ENCODE measurements at regions not wholly inside any gene's neighbourhood (a gene's known extent, or its start where the extent isn't known, plus 50 kb on each side); places are given as distances from the start of the nearest gene placed in this dataset.

DNA sequence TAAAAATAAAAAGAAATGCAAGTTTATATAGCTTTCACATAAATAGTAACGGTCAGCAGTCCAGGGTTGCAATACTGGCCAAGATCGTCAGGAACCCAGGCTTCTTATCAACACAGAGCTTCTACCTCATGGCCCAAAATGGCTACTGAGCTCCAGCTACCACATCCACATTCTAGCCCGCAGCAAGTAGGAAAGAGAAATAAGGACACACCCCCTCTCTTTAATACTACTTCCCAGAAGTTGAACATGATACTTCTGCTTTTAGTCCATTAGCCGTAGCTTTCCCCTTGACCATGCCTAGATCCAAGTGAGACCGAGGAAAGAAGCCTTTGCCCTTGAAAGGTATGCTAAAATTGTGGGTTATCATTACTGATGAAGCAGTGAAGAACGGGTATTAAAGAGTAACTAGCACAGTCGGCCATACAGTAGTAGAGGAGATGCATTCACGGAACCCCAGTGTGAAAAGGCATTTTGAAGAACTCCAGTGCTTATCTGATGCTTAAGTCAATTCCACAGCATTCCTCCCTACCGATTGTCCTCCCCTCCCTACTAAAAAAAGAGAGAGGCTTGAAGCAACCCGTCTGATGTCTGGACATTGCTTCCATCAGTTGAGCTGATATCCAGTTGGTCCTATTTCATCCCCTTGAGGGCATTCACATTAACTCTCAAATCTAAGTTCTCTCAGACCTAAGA is 226.9 kb upstream of the RREB1 start:
- DNase-seq (ENCODE audit: low read depth in 4 of 6, low spot score in 6 of 6), result no peak
- Histone ChIP-seq H3K36me3 (ENCODE audit: control insufficient read depth, insufficient read depth, low read length) (no peaks in the 10 kb centered on the region), H3K27me3 (ENCODE audit: control insufficient read depth, insufficient read depth, low read length) (no peaks in the 10 kb centered on the region), H3K27ac (ENCODE audit: low read depth, low read length) (no peak overlapping the region), H3K9me3 (ENCODE audit: control insufficient read depth, insufficient read depth, low read length) (no peaks in the 10 kb centered on the region), H3K4me3 (ENCODE audit: low read depth, low read length) (no peak overlapping the region), H3K4me1 (ENCODE audit: control insufficient read depth, insufficient read depth, low read length) (no peaks in the 10 kb centered on the region)
- WGBS (ENCODE audit: insufficient coverage), result 88% methylated on average over 7 of the region's 10 CpGs

DNA sequence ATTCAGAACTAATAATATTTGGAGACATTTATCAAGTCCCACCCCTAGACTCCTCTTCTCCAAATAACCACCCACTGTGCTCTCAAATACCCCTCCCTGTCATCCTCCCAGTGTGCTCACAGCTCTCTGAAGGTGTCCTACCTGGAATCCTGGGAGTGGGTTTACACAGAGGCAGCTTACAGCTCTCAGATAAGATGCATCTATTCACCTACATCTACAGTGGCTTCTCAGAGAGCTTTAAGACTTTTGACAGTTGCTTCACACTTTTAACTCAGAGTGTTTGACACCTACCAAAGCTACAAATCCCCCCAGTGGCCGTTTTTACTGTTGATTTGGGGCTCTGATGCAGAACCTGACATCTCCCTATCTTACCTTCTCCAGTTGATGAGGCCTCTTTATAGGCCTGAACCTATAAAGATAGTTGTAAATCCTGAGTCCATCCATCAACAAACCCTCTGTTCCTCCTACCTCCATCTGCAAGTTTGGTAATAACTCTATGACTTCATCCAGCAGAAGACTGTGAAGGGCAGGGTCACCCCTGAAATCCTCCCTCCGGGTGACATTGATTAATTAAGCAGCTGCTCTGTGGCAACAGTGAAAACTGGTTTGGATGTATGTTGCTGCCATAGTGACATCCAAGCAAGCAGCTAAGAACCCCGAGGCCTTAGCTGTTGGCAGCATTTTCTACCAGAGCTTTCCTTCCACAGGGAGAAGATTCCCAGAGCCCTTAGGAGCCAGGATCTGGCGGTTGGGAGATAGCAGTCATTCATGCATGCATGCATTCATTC is 226.1 kb upstream of the RREB1 start:
- DNase-seq (ENCODE audit: low read depth in 4 of 6, low spot score in 6 of 6), result no peak
- H3K4me3 ChIP-seq (ENCODE audit: low read depth, low read length), result no peak overlapping the region

DNA sequence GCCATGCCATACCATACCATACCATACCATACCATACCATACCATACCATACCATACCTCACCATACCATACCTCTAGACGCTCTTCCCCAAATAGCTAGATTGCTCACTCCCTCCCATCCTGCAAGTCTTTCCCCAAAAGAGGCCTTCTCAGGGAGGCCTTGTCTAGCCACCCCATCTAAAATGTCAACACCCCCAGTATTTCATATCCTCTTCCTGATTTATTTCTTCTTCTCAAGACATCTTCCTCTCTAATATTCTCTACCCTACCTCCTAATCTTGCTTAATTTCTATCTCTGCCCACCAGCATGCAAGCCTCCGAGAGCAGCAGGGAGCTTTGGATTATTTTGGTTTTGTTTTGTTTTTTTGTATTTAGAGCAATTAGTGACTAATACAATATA is 225.2 kb upstream of the RREB1 start:
- 95% methylated on average over 1 of the region's 2 CpGs for WGBS (ENCODE audit: insufficient coverage)

More for the DNA sequence above, 226.1 kb upstream of the RREB1 start:
- Histone ChIP-seq H3K36me3 (ENCODE audit: control insufficient read depth, insufficient read depth, low read length) (no peaks in the 10 kb centered on the region), H3K27me3 (ENCODE audit: control insufficient read depth, insufficient read depth, low read length) (no peaks in the 10 kb centered on the region), H3K9me3 (ENCODE audit: control insufficient read depth, insufficient read depth, low read length) (no peaks in the 10 kb centered on the region), H3K4me1 (ENCODE audit: control insufficient read depth, insufficient read depth, low read length) (no peaks in the 10 kb centered on the region), H3K27ac (ENCODE audit: low read depth, low read length) (no peak overlapping the region)
- 67% methylated on average over 1 of the region's 4 CpGs for WGBS (ENCODE audit: insufficient coverage)

DNA sequence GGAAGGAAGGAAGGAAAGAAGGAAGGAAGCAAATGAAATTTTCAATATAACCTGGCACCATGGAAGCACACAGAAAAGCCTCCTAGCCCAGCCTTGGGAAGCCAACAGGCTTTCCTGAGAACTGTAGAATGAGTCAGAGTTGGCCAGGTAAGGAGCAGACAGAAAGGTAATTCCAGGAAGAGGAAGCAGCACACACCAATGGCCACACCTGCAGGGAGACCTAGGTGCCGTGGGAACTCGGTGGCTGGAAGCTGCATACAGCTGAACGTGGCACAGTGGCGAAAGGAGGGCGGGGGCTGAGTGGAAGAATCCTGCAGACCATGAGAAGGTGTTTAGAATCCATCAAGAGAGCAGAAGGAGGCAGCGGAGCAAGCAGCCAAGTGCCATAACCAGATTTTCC is 224.8 kb upstream of the RREB1 start:
- Histone ChIP-seq H3K4me1 (ENCODE audit: control insufficient read depth, insufficient read depth, low read length) (no peaks in the 10 kb centered on the region), H3K9me3 (ENCODE audit: control insufficient read depth, insufficient read depth, low read length) (no peaks in the 10 kb centered on the region), H3K27me3 (ENCODE audit: control insufficient read depth, insufficient read depth, low read length) (no peaks in the 10 kb centered on the region), H3K4me3 (ENCODE audit: low read depth, low read length) (no peak overlapping the region), H3K27ac (ENCODE audit: low read depth, low read length) (no peak overlapping the region), H3K36me3 (ENCODE audit: control insufficient read depth, insufficient read depth, low read length) (no peaks in the 10 kb centered on the region)
- WGBS (ENCODE audit: insufficient coverage), result 88% methylated on average over 6 of the region's 6 CpGs
- no peak for DNase-seq (ENCODE audit: low read depth in 4 of 6, low spot score in 6 of 6)

More for the DNA sequence above, 225.2 kb upstream of the RREB1 start:
- H3K9me3 ChIP-seq (ENCODE audit: control insufficient read depth, insufficient read depth, low read length), result no peaks in the 10 kb centered on the region
- no peak for DNase-seq (ENCODE audit: low read depth in 4 of 6, low spot score in 6 of 6)
- H3K36me3 ChIP-seq (ENCODE audit: control insufficient read depth, insufficient read depth, low read length), result no peaks in the 10 kb centered on the region
- no peaks in the 10 kb centered on the region for H3K27me3 ChIP-seq (ENCODE audit: control insufficient read depth, insufficient read depth, low read length)
- no peak overlapping the region for H3K27ac ChIP-seq (ENCODE audit: low read depth, low read length)
- no peaks in the 10 kb centered on the region for H3K4me1 ChIP-seq (ENCODE audit: control insufficient read depth, insufficient read depth, low read length)
- H3K4me3 ChIP-seq (ENCODE audit: low read depth, low read length), result no peak overlapping the region

DNA sequence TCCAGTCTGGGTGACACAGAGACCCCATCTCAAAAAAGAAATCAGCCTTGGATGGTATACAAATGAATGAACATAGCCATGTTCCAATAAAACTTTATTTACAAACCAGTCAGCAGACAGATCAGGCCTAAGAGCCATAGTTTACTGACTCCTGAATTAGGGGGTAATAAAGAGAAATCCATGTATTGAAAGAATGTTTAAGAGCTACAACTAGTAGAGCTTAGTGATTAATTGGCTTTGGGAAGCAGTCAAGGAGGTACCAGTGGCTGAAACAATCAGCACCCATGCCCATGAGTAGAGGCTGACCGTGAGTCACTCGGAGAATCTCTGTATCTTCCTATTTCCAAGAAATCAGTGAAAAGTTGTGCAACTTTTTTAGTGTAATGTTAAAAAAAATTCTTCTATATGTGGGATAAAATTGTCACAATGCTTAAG is 223.6 kb upstream of the RREB1 start:
- Histone ChIP-seq H3K4me3 (ENCODE audit: low read depth, low read length) (no peak overlapping the region), H3K36me3 (ENCODE audit: control insufficient read depth, insufficient read depth, low read length) (no peaks in the 10 kb centered on the region), H3K9me3 (ENCODE audit: control insufficient read depth, insufficient read depth, low read length) (no peaks in the 10 kb centered on the region), H3K27me3 (ENCODE audit: control insufficient read depth, insufficient read depth, low read length) (no peaks in the 10 kb centered on the region), H3K27ac (ENCODE audit: low read depth, low read length) (no peak overlapping the region), H3K4me1 (ENCODE audit: control insufficient read depth, insufficient read depth, low read length) (no peaks in the 10 kb centered on the region)
- no CpG with 5 or more reads among the region's 2 CpGs for WGBS (ENCODE audit: insufficient coverage)
- DNase-seq (ENCODE audit: low read depth in 4 of 6, low spot score in 6 of 6), result no peak

DNA sequence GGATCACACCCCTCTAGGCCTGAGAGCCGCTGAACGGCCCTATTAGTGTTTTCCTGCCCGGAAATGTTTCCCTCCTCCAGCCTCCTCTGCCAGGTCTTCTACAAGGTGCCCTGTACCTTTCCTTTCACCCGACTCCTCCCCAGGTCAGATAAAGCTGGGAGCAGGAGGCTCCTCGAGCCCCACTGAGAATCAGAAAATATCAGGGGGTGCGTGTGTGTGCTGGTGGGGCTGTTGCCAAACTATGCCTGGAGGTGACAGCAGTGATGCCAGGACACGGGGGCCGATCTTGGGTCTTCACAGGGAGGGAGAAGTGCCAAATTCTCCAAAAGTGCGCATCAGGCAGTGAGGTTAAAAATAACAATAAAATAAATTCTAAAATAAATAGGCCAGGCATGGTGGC is 222.8 kb upstream of the RREB1 start:
- no peak overlapping the region for H3K27ac ChIP-seq (ENCODE audit: low read depth, low read length)
- no peaks in the 10 kb centered on the region for H3K9me3 ChIP-seq (ENCODE audit: control insufficient read depth, insufficient read depth, low read length)
- no peaks in the 10 kb centered on the region for H3K27me3 ChIP-seq (ENCODE audit: control insufficient read depth, insufficient read depth, low read length)
- DNase-seq (ENCODE audit: low read depth in 4 of 6, low spot score in 6 of 6), result no peak
- 89% methylated on average over 5 of the region's 9 CpGs for WGBS (ENCODE audit: insufficient coverage)
- H3K36me3 ChIP-seq (ENCODE audit: control insufficient read depth, insufficient read depth, low read length), result no peaks in the 10 kb centered on the region
- H3K4me3 ChIP-seq (ENCODE audit: low read depth, low read length), result no peak overlapping the region
- H3K4me1 ChIP-seq (ENCODE audit: control insufficient read depth, insufficient read depth, low read length), result no peaks in the 10 kb centered on the region

DNA sequence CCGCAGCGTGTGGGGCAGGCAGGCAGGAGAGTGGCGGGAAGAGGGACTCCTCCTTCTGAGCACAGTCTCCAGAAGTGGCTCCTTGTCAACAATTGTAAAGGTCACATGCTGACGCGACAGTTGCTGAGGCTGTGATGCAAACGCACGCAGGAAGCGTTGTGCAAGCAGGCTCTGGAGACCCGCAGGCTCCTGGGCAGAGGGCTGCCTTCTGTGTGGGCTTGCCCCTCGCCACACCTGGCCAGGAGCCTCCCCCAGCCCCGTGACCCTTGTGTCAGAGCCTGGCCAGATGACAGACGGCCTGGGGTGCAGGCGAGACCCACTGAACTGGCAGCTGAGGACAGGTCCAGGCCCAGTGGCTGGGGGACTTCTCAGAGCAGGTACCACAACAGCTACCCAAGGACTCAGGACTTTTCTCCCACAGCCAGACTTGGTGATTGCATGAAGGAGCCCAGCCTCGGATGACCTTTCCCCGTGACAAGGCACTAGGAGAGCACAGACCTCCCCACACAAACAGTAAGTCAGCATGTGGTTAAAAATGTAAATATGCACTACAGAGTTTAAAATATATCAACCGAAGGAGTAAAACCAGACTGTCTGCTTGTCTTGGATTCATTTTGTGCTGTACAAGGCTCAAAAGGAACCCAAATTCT is 222.1 kb upstream of the RREB1 start:
- Histone ChIP-seq H3K4me3 (ENCODE audit: low read depth, low read length) (no peak overlapping the region), H3K36me3 (ENCODE audit: control insufficient read depth, insufficient read depth, low read length) (no peaks in the 10 kb centered on the region), H3K9me3 (ENCODE audit: control insufficient read depth, insufficient read depth, low read length) (no peaks in the 10 kb centered on the region), H3K4me1 (ENCODE audit: control insufficient read depth, insufficient read depth, low read length) (peaks cover 3% of the 10 kb centered on the region), H3K27ac (ENCODE audit: low read depth, low read length) (peak overlapping the region; percentile 22), H3K27me3 (ENCODE audit: control insufficient read depth, insufficient read depth, low read length) (no peaks in the 10 kb centered on the region)
- no peak for DNase-seq (ENCODE audit: low read depth in 4 of 6, low spot score in 6 of 6)
- 81% methylated on average over 14 of the region's 16 CpGs for WGBS (ENCODE audit: insufficient coverage)

DNA sequence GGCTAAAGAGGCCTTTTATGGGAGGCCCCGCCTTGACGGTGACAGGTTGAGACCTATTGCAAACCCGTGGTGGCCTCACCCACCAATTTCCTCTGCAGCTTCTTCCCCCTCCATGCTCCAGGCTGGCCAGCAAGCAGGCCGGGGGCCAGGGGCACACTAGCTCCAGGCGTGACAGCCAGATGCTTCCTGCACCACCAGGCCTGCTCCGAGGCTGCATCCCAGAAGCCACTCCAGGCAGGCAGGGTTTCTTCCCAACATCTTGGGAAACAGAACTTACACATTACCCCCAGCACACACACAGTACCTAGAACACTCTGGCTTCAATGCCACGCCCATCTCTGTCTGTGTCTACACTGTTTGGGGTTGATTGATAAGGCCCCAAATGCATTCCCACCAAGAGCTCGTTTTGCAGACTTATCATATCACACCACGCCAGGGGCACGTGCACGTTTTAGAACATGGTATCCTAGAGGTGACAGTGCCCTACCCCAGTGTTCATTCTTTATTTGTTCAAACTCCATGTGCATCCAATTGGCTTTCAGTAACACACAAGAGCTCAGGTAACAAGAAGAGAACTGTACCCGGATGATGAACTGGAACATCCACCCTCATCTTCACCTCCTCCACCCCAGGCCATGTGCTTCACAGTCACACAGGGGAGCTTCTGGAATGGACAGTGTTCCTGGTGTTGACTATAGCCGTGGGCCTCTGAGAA is 221.4 kb upstream of the RREB1 start:
- DNase-seq (ENCODE audit: low read depth in 4 of 6, low spot score in 6 of 6), result no peak
- Histone ChIP-seq H3K4me3 (ENCODE audit: low read depth, low read length) (no peak overlapping the region), H3K36me3 (ENCODE audit: control insufficient read depth, insufficient read depth, low read length) (no peaks in the 10 kb centered on the region), H3K27ac (ENCODE audit: low read depth, low read length) (no peak overlapping the region), H3K27me3 (ENCODE audit: control insufficient read depth, insufficient read depth, low read length) (no peaks in the 10 kb centered on the region), H3K9me3 (ENCODE audit: control insufficient read depth, insufficient read depth, low read length) (no peaks in the 10 kb centered on the region), H3K4me1 (ENCODE audit: control insufficient read depth, insufficient read depth, low read length) (peaks cover 8% of the 10 kb centered on the region)
- WGBS (ENCODE audit: insufficient coverage), result 82% methylated on average over 13 of the region's 13 CpGs

DNA sequence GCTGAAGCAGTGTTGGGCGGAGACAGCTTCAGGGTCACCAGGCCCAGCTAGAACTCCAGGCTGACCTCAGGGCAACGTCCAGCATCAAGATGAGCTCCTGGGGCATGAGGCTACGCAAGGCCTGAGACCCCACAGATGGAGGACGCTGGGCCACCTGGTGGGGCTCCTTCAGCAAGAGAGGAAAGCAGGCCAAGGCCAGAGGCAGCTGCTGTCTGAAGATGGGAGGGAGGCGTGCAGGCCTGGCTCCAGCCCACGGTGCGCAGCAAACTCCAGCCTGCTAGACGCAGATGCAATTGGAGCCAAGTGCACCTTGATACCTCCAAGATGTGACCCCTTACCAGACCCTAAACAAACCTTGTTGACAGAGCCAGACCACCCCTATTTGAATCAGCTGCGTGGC is 220.9 kb upstream of the RREB1 start:
- Histone ChIP-seq H3K27me3 (ENCODE audit: control insufficient read depth, insufficient read depth, low read length) (no peaks in the 10 kb centered on the region), H3K27ac (ENCODE audit: low read depth, low read length) (no peak overlapping the region), H3K4me3 (ENCODE audit: low read depth, low read length) (no peak overlapping the region), H3K4me1 (ENCODE audit: control insufficient read depth, insufficient read depth, low read length) (peaks cover 8% of the 10 kb centered on the region), H3K9me3 (ENCODE audit: control insufficient read depth, insufficient read depth, low read length) (no peaks in the 10 kb centered on the region), H3K36me3 (ENCODE audit: control insufficient read depth, insufficient read depth, low read length) (no peaks in the 10 kb centered on the region)
- WGBS (ENCODE audit: insufficient coverage), result 87% methylated on average over 9 of the region's 9 CpGs
- no peak for DNase-seq (ENCODE audit: low read depth in 4 of 6, low spot score in 6 of 6)

Measured in spinal cord (tissue), 9 donors.